SK-N-DZ (cell line): ENCODE measurements at regions not wholly inside any gene's neighbourhood (a gene's known extent, or its start where the extent isn't known, plus 50 kb on each side); places are given as distances from the start of the nearest gene placed in this dataset.
"Not testable (repeated sequence)": the region's sequence is repeated elsewhere in the genome, so short reads cannot be mapped to it uniquely, and the experiment has no call there.

Source experiments
- DNase-seq: peaks from one replicate; pipeline ENCODE4 v3.0.0-alpha.2; 2015; ENCODE audit warnings: low spot score

DNA sequence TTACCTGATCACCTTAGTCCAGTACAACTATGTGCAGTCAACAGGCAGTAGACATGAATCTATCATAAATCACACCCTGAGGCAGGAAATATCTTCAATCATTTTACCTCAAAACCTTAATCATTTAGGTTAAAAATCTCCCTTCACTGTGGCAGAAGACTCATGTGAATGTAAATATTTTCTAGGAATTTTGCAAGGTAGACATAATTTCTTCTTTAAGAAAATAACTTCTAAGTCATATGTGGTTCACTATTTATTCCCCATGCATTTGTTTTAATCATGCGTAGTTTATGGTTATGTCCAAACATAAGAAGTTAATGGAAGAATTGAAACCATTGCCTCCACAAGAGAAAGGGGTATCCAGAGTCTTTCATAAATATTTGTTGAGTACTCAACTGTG is 97.0 kb downstream of the HMHB1 start:
- no peak for DNase-seq

DNA sequence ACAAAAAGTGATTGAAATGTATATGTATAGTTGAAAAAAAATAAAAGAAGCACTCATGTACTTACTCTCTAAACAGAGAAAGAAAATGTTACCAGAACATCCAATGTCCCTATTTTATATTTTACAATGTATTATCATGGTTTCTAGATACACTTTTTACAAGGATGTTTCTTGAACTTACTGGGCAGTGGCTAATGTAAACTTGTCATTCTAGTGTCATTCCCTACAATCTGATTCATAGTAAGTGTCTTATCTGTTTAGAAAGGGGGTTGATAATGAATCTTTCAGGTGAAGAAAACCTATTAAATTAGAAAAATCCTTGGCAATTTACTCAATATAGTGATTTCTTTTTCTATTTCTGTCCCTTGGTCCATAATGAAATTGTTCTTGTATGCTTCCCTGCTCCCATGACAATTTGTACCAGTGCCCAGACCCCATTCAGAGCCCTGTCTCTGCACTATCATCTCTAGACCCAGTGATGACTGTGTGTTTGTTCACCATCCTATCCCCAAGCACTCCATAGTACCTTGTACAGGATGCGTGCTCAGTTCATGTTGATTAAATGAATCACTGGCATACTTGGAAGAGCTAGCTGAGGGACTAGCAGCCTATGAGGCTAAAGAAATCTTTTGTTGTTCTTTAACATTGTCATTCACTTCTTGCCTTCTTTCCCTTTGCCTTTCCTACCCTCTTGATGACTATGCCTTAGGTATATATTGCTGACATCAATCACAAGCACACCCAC is 101.2 kb downstream of the HMHB1 start:
- DNase-seq: no peak

GRCh38 chr5:143914756-143915155 is 102.8 kb downstream of the HMHB1 start:
- no peak for DNase-seq

DNA sequence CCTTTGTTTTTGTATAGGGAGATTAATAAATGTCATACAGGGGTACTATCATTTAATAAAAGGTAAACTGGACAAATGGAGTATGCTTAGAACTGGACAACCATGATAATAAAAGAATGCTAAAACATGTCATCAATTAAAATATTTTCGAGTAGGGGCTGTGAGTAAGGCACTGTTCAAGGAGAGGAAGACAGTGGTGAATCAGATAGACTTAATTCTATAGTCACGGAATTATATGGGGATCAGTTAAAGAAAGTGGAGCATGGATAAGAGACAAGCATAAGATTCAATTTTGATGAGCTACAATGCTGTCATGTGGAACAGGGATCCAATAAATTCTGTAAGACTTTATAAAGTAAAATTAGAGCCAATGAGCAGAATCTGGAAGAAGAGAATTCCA is 104.5 kb downstream of the HMHB1 start:
- DNase-seq: no peak

DNA sequence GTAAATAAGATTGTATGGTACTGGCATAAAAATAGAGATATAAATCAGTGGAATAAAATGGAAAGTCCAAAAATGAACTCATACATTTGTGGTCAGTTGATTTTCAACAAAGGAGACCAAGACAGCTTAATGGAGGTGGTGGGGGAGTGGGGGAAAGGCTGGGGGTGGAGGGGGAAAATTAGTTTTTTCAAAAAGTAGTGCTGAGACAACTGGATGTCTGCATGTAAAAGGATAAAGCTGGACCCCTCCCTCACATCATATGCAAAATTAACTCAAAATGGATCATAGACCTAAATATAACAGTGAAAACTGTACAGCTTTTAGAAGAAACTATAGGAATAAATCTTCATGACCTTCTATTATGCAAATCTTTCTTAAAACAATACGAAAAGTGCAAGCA is 107.0 kb downstream of the HMHB1 start:
- no peak for DNase-seq

GRCh38 chr5:143920772-143921171 is 108.8 kb downstream of the HMHB1 start:
- DNase-seq: no peak

DNA sequence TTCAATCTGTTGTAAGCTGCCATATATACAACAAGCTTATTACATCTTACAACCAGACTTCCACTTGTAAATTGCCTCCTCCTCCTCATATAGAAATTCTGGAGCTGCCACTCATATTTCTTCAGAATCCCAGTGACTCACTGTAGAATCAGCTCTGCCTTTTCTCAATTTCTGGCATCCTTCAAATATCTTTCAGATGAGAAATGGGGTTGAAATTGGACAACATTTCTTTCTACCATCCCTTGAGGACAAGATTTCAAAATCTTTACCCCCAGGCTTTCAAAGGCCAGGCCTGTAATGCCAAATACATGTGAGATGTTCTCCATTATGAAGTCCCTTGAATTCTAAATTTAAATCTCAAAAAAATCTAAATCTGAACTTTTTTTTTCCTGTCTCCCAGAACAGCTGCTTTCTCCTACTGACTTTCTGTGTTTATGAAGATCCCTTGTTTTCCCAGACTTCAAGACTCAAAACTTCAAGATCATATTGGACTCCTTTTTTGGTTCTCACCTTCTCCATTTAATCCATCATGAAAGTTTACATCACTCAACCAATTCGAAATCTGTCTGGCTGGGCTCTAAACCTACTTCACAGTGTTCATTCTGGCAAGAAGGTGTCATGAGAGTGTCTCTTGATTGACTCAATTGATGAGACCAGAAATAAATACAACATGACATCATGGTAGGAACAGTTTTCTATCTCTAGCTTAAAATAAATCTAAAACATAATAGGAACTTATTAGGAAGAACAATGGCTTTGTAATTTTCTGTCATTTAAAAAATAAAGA is 109.8 kb downstream of the HMHB1 start:
- no peak for DNase-seq

DNA sequence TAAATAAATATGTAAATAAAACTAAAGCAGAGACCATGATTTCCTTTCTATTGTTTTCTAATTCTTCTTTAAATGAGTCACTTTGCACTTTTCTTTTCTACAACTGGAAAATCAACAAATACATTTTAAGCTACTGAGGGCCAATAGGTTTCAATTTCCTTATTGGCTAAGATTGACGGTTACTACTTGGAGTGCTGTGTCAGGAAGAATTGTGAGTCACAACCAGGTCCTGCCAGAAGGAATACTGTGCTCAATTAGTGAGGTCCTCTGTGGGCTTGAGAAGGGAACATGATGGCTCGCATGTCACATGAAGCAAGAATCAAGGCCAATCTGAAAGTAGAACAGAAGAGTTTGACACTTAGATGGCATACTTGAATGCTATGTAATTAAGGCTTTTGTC is 110.8 kb downstream of the HMHB1 start:
- no peak for DNase-seq

GRCh38 chr5:143923634-143924266 is 111.8 kb downstream of the HMHB1 start:
- no peak for DNase-seq

DNA sequence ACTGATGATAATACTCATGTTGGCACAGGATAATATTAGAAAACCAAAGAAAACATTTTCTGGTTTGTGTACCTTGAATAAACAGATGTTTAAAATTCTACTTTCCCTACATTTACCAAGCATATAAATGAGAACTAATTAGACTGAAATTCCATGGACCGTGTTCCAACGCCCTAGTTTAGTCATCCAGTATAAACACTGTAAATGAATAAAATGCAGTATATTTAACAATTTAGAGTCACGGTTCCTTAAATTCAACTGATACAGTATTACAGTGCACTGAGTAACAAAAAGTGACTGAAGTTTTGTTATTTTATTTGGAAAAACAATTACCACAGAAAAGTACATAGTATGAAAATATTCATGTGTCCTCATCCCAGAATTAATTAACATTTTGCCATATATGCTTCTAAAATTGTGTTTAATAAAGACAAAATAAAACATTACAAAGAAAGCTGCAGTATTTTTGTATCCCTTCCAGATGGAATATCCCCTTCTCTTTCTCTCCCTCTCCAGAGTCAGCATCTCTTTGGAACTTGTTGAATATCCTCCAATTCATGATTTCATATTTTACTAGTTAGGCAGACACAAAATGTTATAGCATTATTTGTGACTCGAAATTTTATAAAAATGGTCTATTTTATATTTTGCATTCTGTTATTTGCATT is 112.5 kb downstream of the HMHB1 start:
- no peak for DNase-seq

DNA sequence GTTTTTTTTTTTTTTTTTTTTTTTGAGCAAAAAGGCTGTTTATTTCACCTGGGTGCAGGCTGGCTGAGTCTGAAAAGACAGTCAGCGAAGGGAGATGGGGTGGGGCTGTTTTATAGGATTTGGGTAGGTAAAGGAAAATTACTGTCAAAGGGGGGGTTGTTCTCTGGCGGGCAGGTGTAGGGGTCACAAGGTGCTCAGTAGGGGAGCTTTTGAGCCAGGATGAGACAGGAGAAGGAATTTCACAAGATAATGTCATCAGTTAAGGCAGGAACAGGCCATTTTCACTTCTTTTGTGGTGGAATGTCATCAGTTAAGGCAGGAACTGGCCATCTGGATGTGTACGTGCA is 113.0 kb downstream of the HMHB1 start:
- not testable (repeated sequence) for DNase-seq

DNA sequence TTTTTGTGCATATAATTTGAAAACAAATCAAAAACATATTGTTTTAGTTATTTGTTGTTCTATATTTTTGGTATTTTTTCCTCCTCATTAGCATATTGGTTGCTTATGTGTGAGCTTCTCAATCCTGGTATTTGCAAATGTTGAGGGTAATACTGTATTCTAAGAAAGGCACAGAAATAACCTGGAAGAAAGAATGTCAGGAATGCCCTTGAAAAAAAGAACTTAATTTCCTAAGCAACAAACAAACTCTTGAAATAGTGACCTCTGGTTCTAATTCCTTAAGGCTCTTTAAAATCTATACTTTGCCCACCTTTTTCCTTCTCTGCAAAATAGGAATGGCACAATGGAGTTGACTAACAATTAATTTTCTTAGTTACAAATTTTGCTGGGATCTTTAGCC is 117.5 kb downstream of the HMHB1 start:
- DNase-seq: no peak

DNA sequence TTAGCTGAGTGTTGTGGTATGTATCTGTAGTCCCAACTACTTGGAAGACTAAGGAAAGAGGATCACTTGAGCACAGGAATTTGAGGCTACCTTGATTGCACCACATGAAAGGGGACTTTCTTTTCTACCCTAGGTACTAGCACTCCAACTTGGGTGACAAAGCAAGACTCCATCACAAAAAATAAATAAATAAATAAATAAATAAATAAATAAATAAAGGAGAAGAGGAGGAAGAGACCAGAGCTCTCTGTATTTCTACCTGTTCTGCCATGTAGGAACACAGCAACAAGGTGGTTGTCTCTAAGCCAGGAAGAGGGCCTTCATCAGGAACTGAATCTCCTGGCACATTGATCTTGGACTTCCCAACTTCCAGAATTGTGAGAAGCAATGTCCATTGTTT is 118.6 kb downstream of the HMHB1 start:
- no peak for DNase-seq

DNA sequence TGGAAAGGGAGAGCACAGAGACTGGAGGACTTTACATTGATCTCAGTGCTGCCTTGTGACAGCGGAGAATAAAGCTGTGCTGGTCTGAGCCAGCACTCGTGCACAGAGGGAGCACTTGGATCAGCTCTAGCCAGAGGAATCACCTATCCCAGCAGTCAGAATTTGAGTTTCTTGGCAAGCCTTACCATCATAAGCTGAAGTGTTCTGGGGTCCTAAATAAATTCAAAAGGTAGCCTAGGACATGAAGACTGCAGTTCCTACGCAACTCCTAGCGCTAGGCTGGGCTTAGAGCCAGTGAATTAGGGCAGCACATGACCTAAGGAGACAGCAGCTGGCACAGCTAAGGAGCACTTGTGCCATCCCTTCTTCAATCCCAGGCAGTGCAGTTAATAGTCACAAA is 119.5 kb downstream of the HMHB1 start:
- no peak for DNase-seq

DNA sequence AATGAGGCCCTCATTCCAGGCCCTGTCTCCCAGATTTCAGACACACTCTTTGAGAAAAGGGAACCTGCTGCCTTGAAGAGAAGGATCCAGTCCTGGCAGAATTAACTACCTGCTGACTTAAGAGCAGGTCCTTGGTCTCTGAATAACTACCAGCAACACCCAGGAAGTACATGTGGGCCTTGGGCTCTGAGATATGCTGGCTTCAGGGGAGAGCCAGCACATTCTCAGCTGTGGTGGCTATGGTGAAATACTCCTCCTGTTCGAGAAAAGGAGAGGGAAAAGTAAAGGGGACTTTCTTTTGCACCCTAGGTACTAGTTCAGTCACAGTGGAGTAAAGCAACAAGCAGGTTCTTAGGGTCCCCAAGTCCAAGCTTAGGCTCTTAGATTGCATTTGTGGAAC is 120.0 kb downstream of the HMHB1 start:
- DNase-seq: no peak

DNA sequence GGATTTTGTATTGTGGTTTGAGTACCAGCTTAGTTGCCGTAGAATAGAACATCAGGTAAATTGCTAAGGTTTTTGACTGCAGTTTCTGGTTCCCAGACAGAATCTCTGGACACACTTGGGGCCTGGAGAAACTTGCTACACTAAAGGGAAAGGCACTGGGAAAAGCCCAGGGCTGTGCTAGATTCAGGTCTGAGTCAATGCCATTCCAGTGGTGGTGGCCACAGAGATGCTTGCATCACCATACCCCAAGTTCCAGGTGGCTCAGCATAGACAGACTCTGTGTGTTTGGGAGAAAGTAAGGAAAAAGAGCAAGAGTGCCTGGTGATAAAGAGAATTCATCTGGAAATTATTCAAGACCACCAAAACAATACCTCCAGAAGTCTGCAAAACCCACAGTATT is 120.6 kb downstream of the HMHB1 start:
- DNase-seq: no peak

DNA sequence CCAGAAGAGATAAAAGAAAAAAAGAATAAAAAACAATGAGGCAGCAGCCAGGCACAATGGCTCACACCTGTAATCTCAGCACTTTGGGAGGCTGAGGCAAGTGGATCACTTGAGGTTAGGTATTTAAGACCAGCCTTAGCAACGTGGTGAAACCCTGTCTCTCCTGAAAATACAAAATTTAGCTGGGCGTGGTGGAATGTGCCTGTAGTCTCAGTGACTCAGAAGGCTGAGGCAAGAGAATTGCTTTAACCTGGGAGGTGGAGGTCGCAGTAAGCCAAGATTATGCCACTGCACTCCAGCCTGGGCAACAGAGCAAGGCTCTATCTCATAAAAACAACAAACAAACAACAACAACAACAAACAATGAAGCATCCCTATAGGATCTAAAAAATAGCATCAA is 121.5 kb downstream of the HMHB1 start:
- DNase-seq: no peak

- DNase-seq: no peak
These were observed 122.9 kb downstream of the HMHB1 start for GRCh38 chr5:143934821-143935220.

DNA sequence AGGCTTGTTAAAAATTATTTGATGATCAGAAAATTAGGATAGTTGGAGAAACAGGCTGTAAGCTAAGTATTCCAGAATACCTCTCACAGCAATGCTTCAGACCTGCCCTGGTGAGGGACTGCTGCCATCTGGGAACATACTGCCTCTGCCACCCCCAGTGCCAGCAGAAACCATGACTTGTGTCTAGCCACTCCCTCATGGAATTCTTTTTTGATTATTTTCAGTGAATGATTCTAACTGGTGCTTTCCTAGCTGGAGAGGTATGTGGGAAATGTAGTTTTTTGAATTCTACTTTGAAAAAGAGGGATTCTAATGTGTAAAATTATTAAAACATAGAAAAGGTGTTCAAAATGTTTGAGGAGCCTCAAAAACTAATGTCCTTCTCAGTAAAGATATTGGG is 126.3 kb downstream of the HMHB1 start:
- no peak for DNase-seq

DNA sequence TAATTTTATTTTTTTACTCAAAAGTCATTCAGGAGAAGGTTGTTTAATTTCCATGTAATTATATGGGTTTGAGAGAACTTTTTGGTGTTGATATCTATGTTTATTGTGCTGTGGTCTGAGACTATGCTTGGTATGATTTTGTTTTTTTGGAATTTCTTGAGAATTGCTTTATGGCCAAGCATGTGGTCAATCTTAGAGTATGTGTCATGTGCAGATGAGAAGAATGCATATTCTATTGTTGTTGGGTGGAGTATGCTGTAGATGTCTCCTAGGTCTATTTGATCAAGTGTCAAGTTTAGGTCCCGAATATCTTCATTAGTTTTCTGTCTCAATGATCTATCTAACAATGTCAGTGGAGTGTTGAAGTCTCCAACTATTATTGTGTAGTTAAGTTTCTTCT is 134.9 kb downstream of the HMHB1 start:
- DNase-seq: no peak

DNA sequence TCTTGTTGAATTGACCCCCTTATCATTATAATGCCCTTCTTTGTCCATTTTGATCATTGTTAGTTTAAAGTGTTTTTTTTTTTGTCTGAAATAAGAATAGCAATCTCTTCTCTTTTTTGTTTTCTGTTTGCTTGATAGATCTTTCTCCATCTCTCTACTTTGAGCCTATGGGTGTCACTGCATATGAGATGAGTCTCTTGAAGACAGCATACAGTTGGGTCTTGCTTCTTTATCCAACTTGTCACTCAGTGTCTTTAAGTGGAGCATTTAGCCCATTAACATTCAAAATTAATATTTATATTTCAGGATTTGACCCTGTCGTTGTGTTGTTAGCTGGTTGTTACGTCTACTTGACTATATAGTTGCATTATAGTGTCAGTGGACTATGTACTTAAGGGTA is 135.4 kb downstream of the HMHB1 start:
- DNase-seq: no peak

- no peak for DNase-seq
These were observed 140.8 kb downstream of the HMHB1 start for GRCh38 chr5:143952809-143953208.
